Fibroblast of the aortic adventitia (primary cell): ENCODE measurements at regions not wholly inside any gene's neighbourhood (a gene's known extent, or its start where the extent isn't known, plus 50 kb on each side); places are given as distances from the start of the nearest gene placed in this dataset.

Experiments
- DNase-seq: peaks from one replicate; pipeline ENCODE4 v3.0.0-alpha.2; 2010; ENCODE audit warnings: low read depth
- H3K4me3 ChIP-seq: 2 replicates; pipeline ENCODE4 v1.5.1; 2011; ENCODE audit warnings: low read depth, mild to moderate bottlenecking, control low read depth, low read length, moderate library complexity
- TF ChIP-seq, protein P1 (sequence below): IDR thresholded peaks from 2 replicates; pipeline ENCODE4 v1.5.1; 2011; ENCODE audit warnings: mild to moderate bottlenecking, low read length, control low read depth, inconsistent platforms; ENCODE audit not compliant: insufficient read depth

DNA sequence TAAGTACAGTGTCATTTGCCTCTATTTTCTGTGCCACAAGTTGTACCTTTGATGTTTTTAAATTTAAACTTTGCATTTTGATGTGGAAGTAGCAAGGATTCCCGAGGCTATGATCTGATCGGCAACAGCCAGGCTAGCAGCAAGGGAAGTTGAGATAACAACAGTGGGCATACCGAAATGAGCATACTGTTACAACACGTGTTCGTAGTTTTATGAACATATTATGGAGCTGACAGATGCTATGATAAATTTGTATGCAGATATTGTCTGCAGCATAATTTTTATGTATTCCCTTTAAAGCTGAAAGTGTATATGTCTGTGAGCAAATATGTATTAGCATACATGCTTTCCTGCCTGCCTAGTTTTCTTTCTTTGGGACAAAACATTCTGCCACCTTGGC is 306.1 kb downstream of the PCDH7 start:
- TF ChIP-seq, protein P1, sequence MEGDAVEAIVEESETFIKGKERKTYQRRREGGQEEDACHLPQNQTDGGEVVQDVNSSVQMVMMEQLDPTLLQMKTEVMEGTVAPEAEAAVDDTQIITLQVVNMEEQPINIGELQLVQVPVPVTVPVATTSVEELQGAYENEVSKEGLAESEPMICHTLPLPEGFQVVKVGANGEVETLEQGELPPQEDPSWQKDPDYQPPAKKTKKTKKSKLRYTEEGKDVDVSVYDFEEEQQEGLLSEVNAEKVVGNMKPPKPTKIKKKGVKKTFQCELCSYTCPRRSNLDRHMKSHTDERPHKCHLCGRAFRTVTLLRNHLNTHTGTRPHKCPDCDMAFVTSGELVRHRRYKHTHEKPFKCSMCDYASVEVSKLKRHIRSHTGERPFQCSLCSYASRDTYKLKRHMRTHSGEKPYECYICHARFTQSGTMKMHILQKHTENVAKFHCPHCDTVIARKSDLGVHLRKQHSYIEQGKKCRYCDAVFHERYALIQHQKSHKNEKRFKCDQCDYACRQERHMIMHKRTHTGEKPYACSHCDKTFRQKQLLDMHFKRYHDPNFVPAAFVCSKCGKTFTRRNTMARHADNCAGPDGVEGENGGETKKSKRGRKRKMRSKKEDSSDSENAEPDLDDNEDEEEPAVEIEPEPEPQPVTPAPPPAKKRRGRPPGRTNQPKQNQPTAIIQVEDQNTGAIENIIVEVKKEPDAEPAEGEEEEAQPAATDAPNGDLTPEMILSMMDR: no peak
- no peak overlapping the region for H3K4me3 ChIP-seq

DNA sequence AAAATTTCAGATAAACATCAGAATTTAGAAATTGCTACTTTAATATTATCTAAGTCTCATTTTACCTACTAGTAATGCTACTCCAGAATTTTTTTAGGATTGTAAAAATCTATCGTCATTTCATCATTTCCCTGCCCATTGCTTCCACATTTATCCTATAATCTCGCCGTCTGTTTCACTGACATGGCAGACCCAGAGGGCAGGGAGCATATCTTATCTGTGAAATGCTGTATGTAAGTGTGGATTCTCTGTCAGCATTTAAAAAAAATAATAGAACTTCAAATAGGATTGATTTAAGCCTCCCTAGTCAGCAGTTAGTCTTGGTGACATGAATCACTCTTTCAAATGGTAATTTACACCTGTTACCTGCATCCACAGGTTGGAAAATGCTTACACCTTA is 314.4 kb downstream of the PCDH7 start:
- no peak overlapping the region for H3K4me3 ChIP-seq
- DNase-seq: no peak
- TF ChIP-seq, protein P1: no peak

More for the DNA sequence above, 306.1 kb downstream of the PCDH7 start:
- no peak for DNase-seq

GRCh38 chr4:31035761-31036160 is 315.6 kb downstream of the PCDH7 start:
- TF ChIP-seq, protein P1: no peak
- no peak for DNase-seq
- no peak overlapping the region for H3K4me3 ChIP-seq

- DNase-seq: no peak
- TF ChIP-seq, protein P1: no peak
These were observed 317.5 kb downstream of the PCDH7 start for GRCh38 chr4:31037703-31038102.

DNA sequence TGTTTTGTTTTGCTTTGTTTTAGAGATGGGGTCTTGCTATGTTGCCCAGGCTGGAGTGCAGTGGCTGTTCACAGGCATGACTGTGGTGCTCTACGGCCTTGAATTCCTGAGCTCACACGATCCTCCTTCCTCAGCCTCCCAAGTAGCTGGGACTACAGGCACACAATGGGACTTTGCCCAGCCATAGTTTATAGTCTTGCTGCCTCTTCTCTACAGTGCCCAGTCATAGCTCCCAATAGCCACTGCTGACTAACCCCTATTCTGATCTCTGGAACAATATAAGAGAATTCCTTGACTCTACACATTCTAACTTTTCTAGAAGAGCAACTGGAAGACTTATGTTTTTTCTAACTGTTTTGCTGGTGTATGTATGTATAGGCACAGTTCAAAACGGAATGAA is 319.2 kb downstream of the PCDH7 start:
- TF ChIP-seq, protein P1: no peak
- DNase-seq: no peak

More at GRCh38 chr4:31037703-31038102, 317.5 kb downstream of the PCDH7 start:
- H3K4me3 ChIP-seq: no peak overlapping the region

GRCh38 chr4:31040106-31040505 is 319.9 kb downstream of the PCDH7 start:
- TF ChIP-seq, protein P1: no peak
- no peak overlapping the region for H3K4me3 ChIP-seq
- DNase-seq: no peak

More for the DNA sequence above, 319.2 kb downstream of the PCDH7 start:
- H3K4me3 ChIP-seq: no peak overlapping the region

GRCh38 chr4:31041385-31041784 is 321.2 kb downstream of the PCDH7 start:
- TF ChIP-seq, protein P1: no peak
- H3K4me3 ChIP-seq: no peak overlapping the region
- no peak for DNase-seq
